Esophagus squamous epithelium (tissue), 5 donors: ENCODE measurements at regions not wholly inside any gene's neighbourhood (a gene's known extent, or its start where the extent isn't known, plus 50 kb on each side); places are given as distances from the start of the nearest gene placed in this dataset.

ENCODE experiments used
- DNase-seq: peaks from one replicate; lab custom pipeline; 2025; lab: John Stamatoyannopoulos, UW
- H3K27ac ChIP-seq, 4 donors: fragments of 200-600 bp; sonication (generic); one replicate each; pipeline ENCODE4 v1.5.1; 2016 to 2019; ENCODE audit warnings: mild to moderate bottlenecking in 1 of 4
- H3K27me3 ChIP-seq, 4 donors: fragments of 200-600 bp; sonication (generic); 1 replicate in 3 of 4; 2 replicates in 1 of 4; pipeline versions ENCODE4 v1.5.1 to v1.6.0; 2017 to 2021; ENCODE audit warnings: antibody characterized with exemption in 1 of 4
- H3K36me3 ChIP-seq, 3 donors: fragments of 200-600 bp; sonication (generic); one replicate each; pipeline ENCODE4 v1.5.1; 2016 to 2019
- H3K4me1 ChIP-seq, 3 donors: fragments of 200-600 bp; sonication (generic); one replicate each; pipeline ENCODE4 v1.5.1; 2017 to 2019
- H3K4me3 ChIP-seq, 4 donors: fragments of 200-600 bp; sonication (generic); 1 replicate in 3 of 4; 2 replicates in 1 of 4; pipeline ENCODE4 v1.5.1; 2016 to 2019; ENCODE audit warnings: mild to moderate bottlenecking in 2 of 4, moderate library complexity in 1 of 4
- H3K9me3 ChIP-seq, 3 donors: fragments of 200-600 bp; sonication (generic); one replicate each; pipeline ENCODE4 v1.5.1; 2016 to 2019
- POLR2A ChIP-seq, 4 donors: fragments of 450-650 bp; IDR thresholded peaks; one replicate each; pipeline ENCODE4 v1.6.1; 2017; ENCODE audit warnings: antibody characterized with exemption in 4 of 4, mild to moderate bottlenecking in 4 of 4, moderate library complexity in 3 of 4
- WGBS, 2 donors: methylation state at CpG; one replicate each; pipeline ENCODE4 v1.1.5; 2018; 5-methylcytosine and 5-hydroxymethylcytosine counted together
- intact Hi-C: fragments of 100-400 bp; cut with DNase I; formaldehyde crosslinking; loops from one replicate; pipeline ENCODE4 v1.15.0; 2022
- TF ChIP-seq, protein P1 (sequence below), 6 experiments: fragments of 450-650 bp in 4 of 6; fragments of 200-600 bp in 2 of 6; sonication (generic) in 2 of 6; IDR thresholded peaks; one replicate each; pipeline ENCODE4 v1.5.1; 2016 to 2019; ENCODE audit warnings: antibody characterized with exemption in 6 of 6, mild to moderate bottlenecking in 4 of 6, moderate library complexity in 4 of 6
- donor health status: DM: yes; HTN: yes; CAD: no.

GRCh38 chr13:103671547-103671946, 605.3 kb upstream of the SLC10A2 start:
- no peak for DNase-seq
- no peak overlapping the region for H3K27ac ChIP-seq
- no peaks in the 10 kb centered on the region for H3K4me1 ChIP-seq
- WGBS, 2 donors: 89 to 94% methylated on average over 5 of the region's 5 CpGs
- TF ChIP-seq, protein P1, sequence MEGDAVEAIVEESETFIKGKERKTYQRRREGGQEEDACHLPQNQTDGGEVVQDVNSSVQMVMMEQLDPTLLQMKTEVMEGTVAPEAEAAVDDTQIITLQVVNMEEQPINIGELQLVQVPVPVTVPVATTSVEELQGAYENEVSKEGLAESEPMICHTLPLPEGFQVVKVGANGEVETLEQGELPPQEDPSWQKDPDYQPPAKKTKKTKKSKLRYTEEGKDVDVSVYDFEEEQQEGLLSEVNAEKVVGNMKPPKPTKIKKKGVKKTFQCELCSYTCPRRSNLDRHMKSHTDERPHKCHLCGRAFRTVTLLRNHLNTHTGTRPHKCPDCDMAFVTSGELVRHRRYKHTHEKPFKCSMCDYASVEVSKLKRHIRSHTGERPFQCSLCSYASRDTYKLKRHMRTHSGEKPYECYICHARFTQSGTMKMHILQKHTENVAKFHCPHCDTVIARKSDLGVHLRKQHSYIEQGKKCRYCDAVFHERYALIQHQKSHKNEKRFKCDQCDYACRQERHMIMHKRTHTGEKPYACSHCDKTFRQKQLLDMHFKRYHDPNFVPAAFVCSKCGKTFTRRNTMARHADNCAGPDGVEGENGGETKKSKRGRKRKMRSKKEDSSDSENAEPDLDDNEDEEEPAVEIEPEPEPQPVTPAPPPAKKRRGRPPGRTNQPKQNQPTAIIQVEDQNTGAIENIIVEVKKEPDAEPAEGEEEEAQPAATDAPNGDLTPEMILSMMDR (IDR thresholded peaks at IDR 0.05): no peak
- no peak for TF ChIP-seq POLR2A (IDR thresholded peaks at IDR 0.05)
- H3K36me3 ChIP-seq: no peaks in the 10 kb centered on the region
- H3K27me3 ChIP-seq: peaks cover 0 to 11% (median 0%) of the 10 kb centered on the region in 4 donors
- intact Hi-C loops: no loop called here
- no peak overlapping the region for H3K4me3 ChIP-seq
- no peaks in the 10 kb centered on the region for H3K9me3 ChIP-seq

- DNase-seq: no peak
- peaks cover 0 to 42% (median 0%) of the 10 kb centered on the region in 4 donors for H3K27me3 ChIP-seq
- no peaks in the 10 kb centered on the region for H3K9me3 ChIP-seq
- no peak overlapping the region for H3K27ac ChIP-seq
- TF ChIP-seq, protein P1 (IDR thresholded peaks at IDR 0.05): no peak
- no peak for TF ChIP-seq POLR2A (IDR thresholded peaks at IDR 0.05)
- no peak overlapping the region for H3K4me3 ChIP-seq
- H3K36me3 ChIP-seq: no peaks in the 10 kb centered on the region
- intact Hi-C loops: no loop called here
- WGBS, 2 donors: 35 to 61% methylated on average over 4 of the region's 4 CpGs
- H3K4me1 ChIP-seq: no peaks in the 10 kb centered on the region
Measured at GRCh38 chr13:103663996-103664395, 597.8 kb upstream of the SLC10A2 start.

DNA sequence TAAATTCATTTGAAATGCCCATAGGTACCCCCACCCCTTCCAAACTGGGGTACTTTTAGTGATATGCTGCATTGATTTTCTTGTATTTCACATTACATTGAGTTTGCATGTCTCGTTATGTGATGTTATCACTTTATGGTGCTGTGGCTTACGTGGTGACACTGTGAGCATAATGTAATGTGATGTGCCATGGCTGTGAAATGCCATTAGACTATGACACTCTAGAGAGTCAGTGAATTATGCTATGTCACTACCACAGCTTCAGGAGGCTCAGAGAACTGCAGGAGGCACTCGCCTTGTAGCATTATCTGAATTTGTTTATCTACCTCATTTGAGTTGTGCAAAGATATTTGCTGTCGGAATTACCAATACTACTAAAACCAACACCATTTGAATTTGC, 590.1 kb upstream of the SLC10A2 start:
- DNase-seq: no peak
- Histone ChIP-seq H3K4me3 (no peak overlapping the region), H3K9me3 (no peaks in the 10 kb centered on the region), H3K27ac (no peak overlapping the region), H3K27me3 (peaks cover 0 to 4% (median 0%) of the 10 kb centered on the region in 4 donors), H3K4me1 (no peaks in the 10 kb centered on the region), H3K36me3 (no peaks in the 10 kb centered on the region)
- 83 to 87% methylated on average over 4 of the region's 4 CpGs for WGBS, 2 donors
- intact Hi-C loops: no loop called here
- TF ChIP-seq, protein P1 (IDR thresholded peaks at IDR 0.05): no peak
- TF ChIP-seq POLR2A (IDR thresholded peaks at IDR 0.05): no peak

DNA sequence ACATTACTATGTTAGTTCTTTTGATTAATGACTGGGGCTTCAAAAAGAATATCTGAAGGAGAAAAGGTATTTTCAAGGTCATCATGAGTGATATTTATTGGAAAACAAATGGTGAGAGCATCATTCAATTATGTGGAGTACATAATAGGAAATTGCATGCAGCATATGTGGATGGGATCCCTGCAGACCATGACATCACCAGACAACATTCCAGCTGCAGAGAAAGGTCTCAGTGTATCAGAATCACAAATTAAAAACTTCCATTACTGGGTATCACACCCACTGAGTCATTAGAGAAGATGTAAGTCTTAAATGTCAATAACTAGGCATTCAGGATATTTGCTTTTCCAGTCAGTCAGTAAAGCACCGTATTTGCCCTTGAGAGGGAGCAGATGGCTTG, 574.4 kb upstream of the SLC10A2 start:
- no peak overlapping the region for H3K27ac ChIP-seq
- 26 to 38% methylated on average over 1 of the region's 1 CpG for WGBS, 2 donors
- DNase-seq: no peak
- no peak overlapping the region for H3K4me3 ChIP-seq
- TF ChIP-seq, protein P1 (IDR thresholded peaks at IDR 0.05): no peak
- no peak for TF ChIP-seq POLR2A (IDR thresholded peaks at IDR 0.05)
- H3K36me3 ChIP-seq: no peaks in the 10 kb centered on the region
- intact Hi-C loops: no loop called here
- no peaks in the 10 kb centered on the region for H3K9me3 ChIP-seq
- no peaks in the 10 kb centered on the region for H3K4me1 ChIP-seq
- no peaks in the 10 kb centered on the region for H3K27me3 ChIP-seq

DNA sequence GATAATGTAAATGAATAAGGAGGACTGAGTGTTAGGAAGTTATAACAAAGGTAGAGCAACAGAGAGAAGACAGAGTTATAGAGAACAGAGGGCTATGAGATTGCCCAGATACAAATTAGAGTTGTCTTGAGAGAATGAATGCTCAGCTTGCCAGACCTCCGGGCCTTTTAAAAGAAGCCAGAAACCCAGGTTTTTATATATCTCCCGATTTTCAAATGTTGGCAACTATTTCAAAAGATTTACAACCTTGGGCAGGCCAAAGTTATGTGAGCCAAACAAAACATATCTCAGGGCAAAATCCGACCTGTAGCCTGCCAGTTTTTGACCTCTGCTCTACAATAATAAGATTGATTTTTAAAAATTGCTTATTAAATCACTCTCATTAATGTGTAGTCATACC, 573.1 kb upstream of the SLC10A2 start:
- no peaks in the 10 kb centered on the region for H3K4me1 ChIP-seq
- no peaks in the 10 kb centered on the region for H3K36me3 ChIP-seq
- TF ChIP-seq POLR2A (IDR thresholded peaks at IDR 0.05): no peak
- TF ChIP-seq, protein P1 (IDR thresholded peaks at IDR 0.05): no peak
- H3K27ac ChIP-seq: no peak overlapping the region
- no peaks in the 10 kb centered on the region for H3K27me3 ChIP-seq
- 26 to 27% methylated on average over 3 of the region's 3 CpGs for WGBS, 2 donors
- DNase-seq: no peak
- no peaks in the 10 kb centered on the region for H3K9me3 ChIP-seq
- intact Hi-C loops: no loop called here
- H3K4me3 ChIP-seq: no peak overlapping the region
